PC-9 (cell line): ENCODE measurements at regions not wholly inside any gene's neighbourhood (a gene's known extent, or its start where the extent isn't known, plus 50 kb on each side); places are given as distances from the start of the nearest gene placed in this dataset.
"Not testable (repeated sequence)": the region's sequence is repeated elsewhere in the genome, so short reads cannot be mapped to it uniquely, and the experiment has no call there.

Experiments used
- BruUV-seq: library from RNA; stranded (reverse); fragments of 400-500 nt; replicated peaks from 2 replicates; lab custom pipeline; 2021; lab: Mats Ljungman, UMichigan
- CTCF ChIA-PET: fragments of 300-600 bp; sonication (Branson Sonifier 250); formaldehyde crosslinking; loops from one replicate; lab custom pipeline; 2022; ENCODE audit warnings: antibody characterized with exemption; lab: Charles Lee
- POLR2A ChIA-PET: fragments of 300-600 bp; sonication (Branson Sonifier 250); formaldehyde crosslinking; loops from one replicate; lab custom pipeline; 2022; ENCODE audit warnings: antibody characterized with exemption; ENCODE audit not compliant: unreplicated experiment; lab: Charles Lee
- DNase-seq, 2 experiments: peaks; one replicate each; pipeline versions ENCODE4 v3.0.0 to v3.0.0-alpha.2; 2015 to 2022; ENCODE audit warnings: mixed read lengths in 1 of 2
- H2AFZ ChIP-seq: fragments of 200-600 bp; sonication (generic); 2 replicates; pipeline ENCODE4 v1.8.1; 2017; ENCODE audit warnings: antibody characterized with exemption
- H3F3A ChIP-seq: fragments of 200-600 bp; sonication (generic); 2 replicates; pipeline ENCODE4 v1.8.1; 2017; ENCODE audit warnings: antibody characterized with exemption, mild to moderate bottlenecking, low read depth; ENCODE audit not compliant: insufficient read depth
- H3K27ac ChIP-seq: fragments of 200-600 bp; sonication (generic); 2 replicates; pipeline ENCODE4 v1.6.1; 2016; ENCODE audit warnings: mixed run types
- H3K27me3 ChIP-seq: fragments of 200-600 bp; sonication (generic); 2 replicates; pipeline ENCODE4 v1.6.1; 2016; ENCODE audit warnings: low read depth, mixed run types; ENCODE audit not compliant: insufficient read depth
- H3K36me3 ChIP-seq: fragments of 200-600 bp; sonication (generic); 2 replicates; pipeline ENCODE4 v1.6.1; 2016; ENCODE audit warnings: low read depth, mixed run types
- H3K4me1 ChIP-seq: fragments of 200-600 bp; sonication (generic); replicated peaks from 2 replicates; pipeline ENCODE4 v1.6.1; 2016; ENCODE audit warnings: mixed run types; ENCODE audit not compliant: insufficient read depth
- H3K4me2 ChIP-seq: fragments of 200-600 bp; sonication (generic); 2 replicates; pipeline ENCODE4 v1.6.1; 2017; ENCODE audit warnings: mixed run types
- H3K4me3 ChIP-seq: fragments of 200-600 bp; sonication (generic); 2 replicates; pipeline ENCODE4 v1.6.1; 2016; ENCODE audit warnings: mixed run types
- H3K79me2 ChIP-seq: fragments of 200-600 bp; sonication (generic); 2 replicates; pipeline ENCODE4 v1.6.1; 2017; ENCODE audit warnings: low read depth, mixed run types
- H3K9me2 ChIP-seq: fragments of 200-600 bp; sonication (generic); 2 replicates; pipeline ENCODE4 v1.8.1; 2017; ENCODE audit warnings: mild to moderate bottlenecking; ENCODE audit not compliant: insufficient read depth
- H3K9me3 ChIP-seq: fragments of 200-600 bp; sonication (generic); 2 replicates; pipeline ENCODE4 v1.8.1; 2016; ENCODE audit warnings: low read depth; ENCODE audit not compliant: insufficient read depth
- H4K20me1 ChIP-seq: fragments of 200-600 bp; sonication (generic); 2 replicates; pipeline ENCODE4 v1.8.1; 2017; ENCODE audit not compliant: insufficient read depth
- EZH2 ChIP-seq: fragments of 200-600 bp; sonication (generic); IDR thresholded peaks from 2 replicates; pipeline ENCODE4 v1.8.0; 2017; ENCODE audit warnings: antibody characterized with exemption, low read depth
- intact Hi-C: fragments of 100-400 bp; cut with micrococcal nuclease; formaldehyde crosslinking; loops from one replicate; pipeline ENCODE4 v1.10.0; 2022; ENCODE audit not compliant: unreplicated experiment
- TF ChIP-seq, protein P1 (sequence below): fragments of 200-600 bp; sonication (generic); conservative IDR thresholded peaks from 2 replicates; pipeline ENCODE4 v1.6.1; 2017; ENCODE audit warnings: mixed run types, antibody characterized with exemption, mild to moderate bottlenecking, moderate library complexity

DNA sequence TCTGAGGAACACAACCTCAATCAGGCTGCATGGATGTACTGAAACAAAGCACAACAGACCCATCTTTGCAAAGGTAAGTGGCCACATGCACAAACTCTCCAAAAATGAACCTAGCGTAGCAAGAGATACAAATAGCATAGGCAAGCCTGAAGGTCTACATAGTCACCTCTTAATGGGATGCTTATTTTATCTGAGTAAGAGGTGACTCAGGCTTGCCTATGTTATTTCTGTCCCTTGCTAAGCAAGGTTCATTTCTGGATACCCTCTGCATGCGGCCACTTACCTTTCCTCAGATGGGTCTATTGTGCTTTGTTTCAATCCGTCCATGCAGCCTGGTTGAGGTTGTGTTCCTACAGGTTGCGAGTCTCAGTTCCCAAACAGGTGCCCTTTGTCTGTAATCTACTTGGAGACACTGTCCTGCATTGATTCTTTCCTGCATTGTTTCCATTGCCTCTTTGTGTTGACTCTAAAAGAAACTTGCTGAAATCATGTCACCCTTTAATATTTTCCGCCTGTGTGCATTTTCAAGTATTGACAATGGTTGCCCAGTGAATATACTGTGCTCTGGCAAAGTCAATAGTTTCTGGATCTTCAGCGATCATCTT is 291.8 kb upstream of the LYZL1 start:
- DNase-seq, result no peak

DNA sequence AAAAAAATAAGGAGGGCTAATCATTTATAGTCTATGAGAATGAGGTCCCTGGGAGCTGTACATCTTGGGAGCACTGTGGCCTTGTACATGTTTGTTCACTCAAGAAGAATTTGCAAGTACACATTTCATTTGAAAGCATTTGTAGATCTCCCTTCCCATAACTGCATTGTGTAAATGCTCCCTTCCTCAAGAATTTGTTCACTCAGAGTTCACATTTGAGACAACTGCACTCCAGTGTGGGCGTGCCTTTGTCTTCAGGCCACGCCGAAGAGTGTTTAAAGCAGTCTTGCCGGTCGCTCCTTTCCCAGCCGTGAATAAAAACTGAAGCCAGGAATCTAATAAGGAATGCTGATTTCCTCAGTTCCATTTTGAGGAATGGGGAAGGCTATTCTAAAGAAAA is 291.1 kb upstream of the LYZL1 start:
- CTCF ChIA-PET, result no interaction called here

More for the DNA sequence above, 291.8 kb upstream of the LYZL1 start:
- Histone ChIP-seq H3F3A (no peaks in the 10 kb centered on the region), H3K4me3 (no peak overlapping the region), H3K9me3 (peaks cover 4% of the 10 kb centered on the region; the same call in 1 of the 2 replicates), H3K27me3 (no peaks in the 10 kb centered on the region), H3K79me2 (no peaks in the 10 kb centered on the region), H3K27ac (no peak overlapping the region), H3K4me2 (no peak overlapping the region), H3K9me2 (no peaks in the 10 kb centered on the region), H3K4me1 (no peaks in the 10 kb centered on the region), H3K36me3 (no peaks in the 10 kb centered on the region), H2AFZ (no peak overlapping the region), H4K20me1 (no peaks in the 10 kb centered on the region)
- BruUV-seq, result no TSS peak
- intact Hi-C loops, result no loop called here
- TF ChIP-seq EZH2, result no peak
- TF ChIP-seq, protein P1, sequence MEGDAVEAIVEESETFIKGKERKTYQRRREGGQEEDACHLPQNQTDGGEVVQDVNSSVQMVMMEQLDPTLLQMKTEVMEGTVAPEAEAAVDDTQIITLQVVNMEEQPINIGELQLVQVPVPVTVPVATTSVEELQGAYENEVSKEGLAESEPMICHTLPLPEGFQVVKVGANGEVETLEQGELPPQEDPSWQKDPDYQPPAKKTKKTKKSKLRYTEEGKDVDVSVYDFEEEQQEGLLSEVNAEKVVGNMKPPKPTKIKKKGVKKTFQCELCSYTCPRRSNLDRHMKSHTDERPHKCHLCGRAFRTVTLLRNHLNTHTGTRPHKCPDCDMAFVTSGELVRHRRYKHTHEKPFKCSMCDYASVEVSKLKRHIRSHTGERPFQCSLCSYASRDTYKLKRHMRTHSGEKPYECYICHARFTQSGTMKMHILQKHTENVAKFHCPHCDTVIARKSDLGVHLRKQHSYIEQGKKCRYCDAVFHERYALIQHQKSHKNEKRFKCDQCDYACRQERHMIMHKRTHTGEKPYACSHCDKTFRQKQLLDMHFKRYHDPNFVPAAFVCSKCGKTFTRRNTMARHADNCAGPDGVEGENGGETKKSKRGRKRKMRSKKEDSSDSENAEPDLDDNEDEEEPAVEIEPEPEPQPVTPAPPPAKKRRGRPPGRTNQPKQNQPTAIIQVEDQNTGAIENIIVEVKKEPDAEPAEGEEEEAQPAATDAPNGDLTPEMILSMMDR, result no peak
- ChIA-PET CTCF (no interaction called here), POLR2A (no interaction called here)

DNA sequence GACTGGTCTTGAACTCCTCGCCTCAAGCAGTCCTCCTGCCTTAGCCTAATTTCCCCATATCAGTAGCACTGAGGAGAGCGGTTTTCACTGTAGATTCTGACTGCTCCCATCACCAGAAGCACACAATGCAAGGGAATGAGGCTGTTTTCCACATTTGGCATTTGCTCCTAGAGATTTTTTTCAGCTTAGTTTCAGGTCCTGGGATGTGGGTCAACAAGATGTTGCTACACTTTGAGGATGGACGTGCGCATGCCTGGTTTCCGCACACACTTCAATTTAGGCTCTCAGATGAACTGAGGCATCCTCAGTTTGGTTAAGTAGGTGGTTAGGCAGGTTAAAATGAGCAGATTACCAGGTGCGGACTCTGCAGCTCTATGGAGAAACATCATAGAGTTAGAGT is 287.1 kb upstream of the LYZL1 start:
- intact Hi-C loops, result no loop called here
- no peaks in the 10 kb centered on the region for H3K27me3 ChIP-seq
- no peak overlapping the region for H3K27ac ChIP-seq
- no peak overlapping the region for H3K4me3 ChIP-seq
- H4K20me1 ChIP-seq, result no peaks in the 10 kb centered on the region
- no peak overlapping the region for H2AFZ ChIP-seq
- H3K9me2 ChIP-seq, result no peaks in the 10 kb centered on the region
- ChIA-PET CTCF (no interaction called here), POLR2A (no interaction called here)
- TF ChIP-seq, protein P1, result no peak
- TF ChIP-seq EZH2, result no peak
- H3K4me1 ChIP-seq, result no peaks in the 10 kb centered on the region
- no peaks in the 10 kb centered on the region for H3K79me2 ChIP-seq
- H3K36me3 ChIP-seq, result no peaks in the 10 kb centered on the region
- no peak for DNase-seq
- H3F3A ChIP-seq, result no peaks in the 10 kb centered on the region
- no peak overlapping the region for H3K4me2 ChIP-seq
- no peaks in the 10 kb centered on the region for H3K9me3 ChIP-seq
- BruUV-seq, result no TSS peak

More for the DNA sequence above, 291.1 kb upstream of the LYZL1 start:
- no peaks in the 10 kb centered on the region for H3K79me2 ChIP-seq
- no peak overlapping the region for H3K4me2 ChIP-seq
- H3K9me3 ChIP-seq, result peaks cover 4% of the 10 kb centered on the region; the same call in 1 of the 2 replicates
- no peak overlapping the region for H2AFZ ChIP-seq
- POLR2A ChIA-PET, result no interaction called here
- H3K4me3 ChIP-seq, result no peak overlapping the region
- no peaks in the 10 kb centered on the region for H3K36me3 ChIP-seq
- H3F3A ChIP-seq, result no peaks in the 10 kb centered on the region
- no peaks in the 10 kb centered on the region for H4K20me1 ChIP-seq
- H3K4me1 ChIP-seq, result no peaks in the 10 kb centered on the region
- TF ChIP-seq EZH2, result no peak
- TF ChIP-seq, protein P1, result no peak
- BruUV-seq, result no TSS peak
- no peak for DNase-seq
- H3K27me3 ChIP-seq, result no peaks in the 10 kb centered on the region
- H3K27ac ChIP-seq, result no peak overlapping the region
- no peaks in the 10 kb centered on the region for H3K9me2 ChIP-seq
- intact Hi-C loops, result no loop called here

DNA sequence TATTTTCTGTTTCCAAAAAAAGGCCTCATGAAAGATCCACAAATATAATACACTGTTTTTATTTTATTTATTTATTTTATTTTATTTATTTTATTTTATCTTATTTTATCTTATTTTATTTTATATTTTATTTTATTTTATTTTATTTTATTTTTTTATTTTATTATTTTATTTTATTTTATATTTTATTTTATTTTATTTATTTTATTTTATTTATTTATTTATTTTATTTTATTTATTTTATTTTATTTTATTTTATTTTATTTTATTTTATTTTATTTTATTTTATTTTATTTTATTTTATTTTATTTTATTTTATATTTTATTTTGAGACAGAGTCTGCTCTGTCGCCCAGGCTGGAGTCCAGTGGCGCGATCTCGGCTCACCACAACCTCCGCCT is 285.9 kb upstream of the LYZL1 start:
- BruUV-seq, intact Hi-C loops, H3K27ac ChIP-seq: not testable (repeated sequence)

More for the DNA sequence above, 285.9 kb upstream of the LYZL1 start:
- H3K4me3 ChIP-seq, H3K36me3 ChIP-seq, DNase-seq, H3K27me3 ChIP-seq, CTCF ChIA-PET, H3K79me2 ChIP-seq, H4K20me1 ChIP-seq, H3K4me1 ChIP-seq, H2AFZ ChIP-seq, H3K9me2 ChIP-seq, H3K9me3 ChIP-seq, H3K4me2 ChIP-seq, POLR2A ChIA-PET, H3F3A ChIP-seq: not testable (repeated sequence)
